ENCODE measurements at regions not wholly inside any gene's neighbourhood (a gene's known extent, or its start where the extent isn't known, plus 50 kb on each side); places are given as distances from the start of the nearest gene placed in this dataset.

DNA sequence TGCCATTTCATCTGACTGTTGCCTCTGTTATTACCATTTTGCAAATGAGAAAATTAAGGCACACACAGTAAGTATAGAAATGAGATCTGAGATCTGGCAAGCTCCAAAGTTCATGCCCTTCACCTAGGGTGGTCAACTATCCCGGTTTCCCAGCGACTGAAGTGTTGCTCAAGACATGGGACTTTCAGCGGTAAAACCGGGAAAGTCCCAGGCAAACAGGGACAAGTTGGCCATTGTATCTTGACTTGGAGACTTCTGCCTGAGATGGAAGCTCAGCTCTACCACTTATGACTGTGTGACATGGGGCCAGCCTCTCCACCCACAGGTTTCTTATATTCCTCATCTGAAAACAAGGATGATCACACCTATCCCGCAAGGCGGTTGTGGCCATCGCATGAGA is 55.6 kb upstream of the TPM1 start:
- TF ChIP-seq YY1 (IDR thresholded peaks at IDR 0.05) (no peak), RAD21 (IDR thresholded peaks at IDR 0.05) (no peak), TAF1 (conservative IDR thresholded peaks at IDR 0.05) (no peak), SP1 (IDR thresholded peaks at IDR 0.05) (no peak), CTCF (IDR thresholded peaks at IDR 0.05; ENCODE audit: low read depth, low read length, missing input control) (no peak), JUND (IDR thresholded peaks at IDR 0.05) (no peak), FOXA1 (IDR thresholded peaks at IDR 0.05) (no peak), HNF4G (IDR thresholded peaks at IDR 0.05) (no peak), ATF3 (IDR thresholded peaks at IDR 0.05) (no peak), NR2F2 (IDR thresholded peaks at IDR 0.05) (no peak)
- TF ChIP-seq, protein P1, sequence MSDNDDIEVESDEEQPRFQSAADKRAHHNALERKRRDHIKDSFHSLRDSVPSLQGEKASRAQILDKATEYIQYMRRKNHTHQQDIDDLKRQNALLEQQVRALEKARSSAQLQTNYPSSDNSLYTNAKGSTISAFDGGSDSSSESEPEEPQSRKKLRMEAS (IDR thresholded peaks at IDR 0.05), result no peak
- TF ChIP-seq, protein P2, sequence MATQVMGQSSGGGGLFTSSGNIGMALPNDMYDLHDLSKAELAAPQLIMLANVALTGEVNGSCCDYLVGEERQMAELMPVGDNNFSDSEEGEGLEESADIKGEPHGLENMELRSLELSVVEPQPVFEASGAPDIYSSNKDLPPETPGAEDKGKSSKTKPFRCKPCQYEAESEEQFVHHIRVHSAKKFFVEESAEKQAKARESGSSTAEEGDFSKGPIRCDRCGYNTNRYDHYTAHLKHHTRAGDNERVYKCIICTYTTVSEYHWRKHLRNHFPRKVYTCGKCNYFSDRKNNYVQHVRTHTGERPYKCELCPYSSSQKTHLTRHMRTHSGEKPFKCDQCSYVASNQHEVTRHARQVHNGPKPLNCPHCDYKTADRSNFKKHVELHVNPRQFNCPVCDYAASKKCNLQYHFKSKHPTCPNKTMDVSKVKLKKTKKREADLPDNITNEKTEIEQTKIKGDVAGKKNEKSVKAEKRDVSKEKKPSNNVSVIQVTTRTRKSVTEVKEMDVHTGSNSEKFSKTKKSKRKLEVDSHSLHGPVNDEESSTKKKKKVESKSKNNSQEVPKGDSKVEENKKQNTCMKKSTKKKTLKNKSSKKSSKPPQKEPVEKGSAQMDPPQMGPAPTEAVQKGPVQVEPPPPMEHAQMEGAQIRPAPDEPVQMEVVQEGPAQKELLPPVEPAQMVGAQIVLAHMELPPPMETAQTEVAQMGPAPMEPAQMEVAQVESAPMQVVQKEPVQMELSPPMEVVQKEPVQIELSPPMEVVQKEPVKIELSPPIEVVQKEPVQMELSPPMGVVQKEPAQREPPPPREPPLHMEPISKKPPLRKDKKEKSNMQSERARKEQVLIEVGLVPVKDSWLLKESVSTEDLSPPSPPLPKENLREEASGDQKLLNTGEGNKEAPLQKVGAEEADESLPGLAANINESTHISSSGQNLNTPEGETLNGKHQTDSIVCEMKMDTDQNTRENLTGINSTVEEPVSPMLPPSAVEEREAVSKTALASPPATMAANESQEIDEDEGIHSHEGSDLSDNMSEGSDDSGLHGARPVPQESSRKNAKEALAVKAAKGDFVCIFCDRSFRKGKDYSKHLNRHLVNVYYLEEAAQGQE (IDR thresholded peaks at IDR 0.05), result no peak

All from liver (tissue), 3 donors.